Loucy (cell line): ENCODE measurements at regions not wholly inside any gene's neighbourhood (a gene's known extent, or its start where the extent isn't known, plus 50 kb on each side); places are given as distances from the start of the nearest gene placed in this dataset.

ENCODE experiments used
- EZH2phosphoT487 ChIP-seq: fragments of 200-600 bp; IDR thresholded peaks from 2 replicates; pipeline ENCODE4 v1.6.1; 2018; ENCODE audit warnings: antibody characterized with exemption, mild to moderate bottlenecking, moderate library complexity, borderline replicate concordance
- TF ChIP-seq, protein P1 (sequence below): fragments of 200-600 bp; sonication (generic); conservative IDR thresholded peaks from 2 replicates; pipeline ENCODE4 v1.5.1; 2014; ENCODE audit warnings: mild to moderate bottlenecking, antibody characterized with exemption, low read length

DNA sequence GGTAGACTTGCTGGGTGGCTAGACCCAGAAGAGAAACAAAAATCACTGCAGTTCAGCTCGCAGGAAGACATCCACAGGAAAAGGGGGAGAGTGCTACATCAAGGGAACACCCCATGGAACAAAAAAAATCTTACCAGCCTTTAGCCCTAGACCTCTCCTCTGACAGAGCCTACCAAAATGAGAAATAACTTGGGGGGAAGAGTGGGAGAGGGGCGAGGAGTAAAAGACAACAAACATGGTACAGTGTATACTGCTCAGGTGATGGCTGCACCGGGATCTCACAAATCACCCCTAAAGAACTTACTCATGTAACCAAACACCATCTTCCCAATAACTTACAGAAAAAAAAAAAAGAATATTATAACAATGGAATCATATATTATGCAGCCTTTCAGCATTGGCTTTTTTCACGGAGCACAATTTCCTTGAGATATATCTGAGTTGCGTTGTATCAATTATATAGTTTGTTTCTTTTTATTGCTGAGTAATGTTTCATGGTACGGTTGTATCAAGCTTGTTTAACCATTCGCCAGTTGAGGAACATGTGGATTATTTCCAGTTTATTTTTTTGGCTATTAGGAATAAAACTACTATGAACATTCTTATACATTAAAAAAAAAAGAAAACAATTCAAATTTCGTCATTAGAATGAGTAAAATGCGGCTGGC is 90.9 kb downstream of the ZNF280B start:
- TF ChIP-seq, protein P1, sequence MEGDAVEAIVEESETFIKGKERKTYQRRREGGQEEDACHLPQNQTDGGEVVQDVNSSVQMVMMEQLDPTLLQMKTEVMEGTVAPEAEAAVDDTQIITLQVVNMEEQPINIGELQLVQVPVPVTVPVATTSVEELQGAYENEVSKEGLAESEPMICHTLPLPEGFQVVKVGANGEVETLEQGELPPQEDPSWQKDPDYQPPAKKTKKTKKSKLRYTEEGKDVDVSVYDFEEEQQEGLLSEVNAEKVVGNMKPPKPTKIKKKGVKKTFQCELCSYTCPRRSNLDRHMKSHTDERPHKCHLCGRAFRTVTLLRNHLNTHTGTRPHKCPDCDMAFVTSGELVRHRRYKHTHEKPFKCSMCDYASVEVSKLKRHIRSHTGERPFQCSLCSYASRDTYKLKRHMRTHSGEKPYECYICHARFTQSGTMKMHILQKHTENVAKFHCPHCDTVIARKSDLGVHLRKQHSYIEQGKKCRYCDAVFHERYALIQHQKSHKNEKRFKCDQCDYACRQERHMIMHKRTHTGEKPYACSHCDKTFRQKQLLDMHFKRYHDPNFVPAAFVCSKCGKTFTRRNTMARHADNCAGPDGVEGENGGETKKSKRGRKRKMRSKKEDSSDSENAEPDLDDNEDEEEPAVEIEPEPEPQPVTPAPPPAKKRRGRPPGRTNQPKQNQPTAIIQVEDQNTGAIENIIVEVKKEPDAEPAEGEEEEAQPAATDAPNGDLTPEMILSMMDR, result no peak
- TF ChIP-seq EZH2phosphoT487, result no peak
